Activated B cell treated with CpG ODN at 0.5 μM for 24 hours (primary cell): ENCODE measurements at regions not wholly inside any gene's neighbourhood (a gene's known extent, or its start where the extent isn't known, plus 50 kb on each side); places are given as distances from the start of the nearest gene placed in this dataset.

Experiments used
- ATAC-seq: fragments of 200-7000 bp; cut with Tn5 transposase; one replicate; pipeline ENCODE4 v1.10.0; 2021; ENCODE audit warnings: low read depth, mild to moderate bottlenecking, moderate library complexity
- CTCF ChIA-PET: fragments of 350-600 bp; sonication (Branson Sonifier 250); formaldehyde crosslinking; loops from one replicate; lab custom pipeline; 2021; ENCODE audit warnings: antibody characterized with exemption; lab: Charles Lee
- POLR2A ChIA-PET: fragments of 350-600 bp; sonication (Branson Sonifier 250); formaldehyde crosslinking; loops from one replicate; lab custom pipeline; 2021; ENCODE audit warnings: antibody characterized with exemption; lab: Charles Lee
- DNase-seq: peaks from one replicate; pipeline ENCODE4 v3.0.0; 2022
- H3K27ac Mint-ChIP-seq: one replicate; pipeline ENCODE4 v1.8.0; 2020; ENCODE audit warnings: mixed read lengths
- H3K27me3 Mint-ChIP-seq: one replicate; pipeline ENCODE4 v1.8.0; 2021; ENCODE audit warnings: mixed read lengths
- H3K36me3 Mint-ChIP-seq: one replicate; pipeline ENCODE4 v1.8.0; 2021; ENCODE audit warnings: low read depth, mixed read lengths
- H3K4me1 Mint-ChIP-seq: one replicate; pipeline ENCODE4 v1.8.0; 2021; ENCODE audit warnings: mixed read lengths
- H3K4me3 Mint-ChIP-seq: one replicate; pipeline ENCODE4 v1.8.0; 2020; ENCODE audit warnings: mild to moderate bottlenecking, mixed read lengths
- H3K9me3 Mint-ChIP-seq: one replicate; pipeline ENCODE4 v1.8.0; 2020; ENCODE audit warnings: mixed read lengths
- intact Hi-C: fragments of 100-400 bp; cut with micrococcal nuclease; formaldehyde crosslinking; loops from one replicate; pipeline ENCODE4 v1.15.1; 2024
- TF ChIP-seq, protein P1 (sequence below): fragments of 200-600 bp; IDR thresholded peaks from one replicate; pipeline ENCODE4 v1.8.0; 2022; ENCODE audit warnings: antibody characterized with exemption, mild to moderate bottlenecking

- H3K4me1 Mint-ChIP-seq, result no peaks in the 10 kb centered on the region
- H3K27me3 Mint-ChIP-seq, result no peaks in the 10 kb centered on the region
- TF ChIP-seq, protein P1, sequence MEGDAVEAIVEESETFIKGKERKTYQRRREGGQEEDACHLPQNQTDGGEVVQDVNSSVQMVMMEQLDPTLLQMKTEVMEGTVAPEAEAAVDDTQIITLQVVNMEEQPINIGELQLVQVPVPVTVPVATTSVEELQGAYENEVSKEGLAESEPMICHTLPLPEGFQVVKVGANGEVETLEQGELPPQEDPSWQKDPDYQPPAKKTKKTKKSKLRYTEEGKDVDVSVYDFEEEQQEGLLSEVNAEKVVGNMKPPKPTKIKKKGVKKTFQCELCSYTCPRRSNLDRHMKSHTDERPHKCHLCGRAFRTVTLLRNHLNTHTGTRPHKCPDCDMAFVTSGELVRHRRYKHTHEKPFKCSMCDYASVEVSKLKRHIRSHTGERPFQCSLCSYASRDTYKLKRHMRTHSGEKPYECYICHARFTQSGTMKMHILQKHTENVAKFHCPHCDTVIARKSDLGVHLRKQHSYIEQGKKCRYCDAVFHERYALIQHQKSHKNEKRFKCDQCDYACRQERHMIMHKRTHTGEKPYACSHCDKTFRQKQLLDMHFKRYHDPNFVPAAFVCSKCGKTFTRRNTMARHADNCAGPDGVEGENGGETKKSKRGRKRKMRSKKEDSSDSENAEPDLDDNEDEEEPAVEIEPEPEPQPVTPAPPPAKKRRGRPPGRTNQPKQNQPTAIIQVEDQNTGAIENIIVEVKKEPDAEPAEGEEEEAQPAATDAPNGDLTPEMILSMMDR, result no peak
- peaks cover 2% of the 10 kb centered on the region for H3K9me3 Mint-ChIP-seq
- no peaks in the 10 kb centered on the region for H3K36me3 Mint-ChIP-seq
- CTCF ChIA-PET, result no interaction called here
- intact Hi-C loops, result no loop called here
- no peak overlapping the region for H3K4me3 Mint-ChIP-seq
- no peak for ATAC-seq
- POLR2A ChIA-PET, result no interaction called here
- no peak for DNase-seq
- H3K27ac Mint-ChIP-seq, result no peak overlapping the region
These were observed 393.5 kb upstream of the ARRDC4 start for GRCh38 chr15:97566961-97567360.

GRCh38 chr15:97567411-97567810, 393.1 kb upstream of the ARRDC4 start:
- intact Hi-C loops, result no loop called here
- peaks cover 2% of the 10 kb centered on the region for H3K9me3 Mint-ChIP-seq
- H3K36me3 Mint-ChIP-seq, result no peaks in the 10 kb centered on the region
- TF ChIP-seq, protein P1, result no peak
- no peaks in the 10 kb centered on the region for H3K27me3 Mint-ChIP-seq
- no peak overlapping the region for H3K27ac Mint-ChIP-seq
- DNase-seq (no peak), ATAC-seq (no peak)
- H3K4me3 Mint-ChIP-seq, result no peak overlapping the region
- CTCF ChIA-PET, result no interaction called here
- H3K4me1 Mint-ChIP-seq, result no peaks in the 10 kb centered on the region
- POLR2A ChIA-PET, result no interaction called here

GRCh38 chr15:97576929-97577645, 383.4 kb upstream of the ARRDC4 start:
- intact Hi-C loops, result no loop called here
- Mint-ChIP-seq H3K9me3 (peaks cover 12% of the 10 kb centered on the region), H3K27me3 (no peaks in the 10 kb centered on the region), H3K27ac (no peak overlapping the region), H3K4me1 (no peaks in the 10 kb centered on the region), H3K36me3 (no peaks in the 10 kb centered on the region), H3K4me3 (no peak overlapping the region)
- DNase-seq (no peak), ATAC-seq (no peak)
- TF ChIP-seq, protein P1, result no peak
- CTCF ChIA-PET, result no interaction called here
- POLR2A ChIA-PET, result no interaction called here

GRCh38 chr15:97585408-97585807, 375.1 kb upstream of the ARRDC4 start:
- intact Hi-C loops, result no loop called here
- H3K36me3 Mint-ChIP-seq, result no peaks in the 10 kb centered on the region
- TF ChIP-seq, protein P1, result no peak

DNA sequence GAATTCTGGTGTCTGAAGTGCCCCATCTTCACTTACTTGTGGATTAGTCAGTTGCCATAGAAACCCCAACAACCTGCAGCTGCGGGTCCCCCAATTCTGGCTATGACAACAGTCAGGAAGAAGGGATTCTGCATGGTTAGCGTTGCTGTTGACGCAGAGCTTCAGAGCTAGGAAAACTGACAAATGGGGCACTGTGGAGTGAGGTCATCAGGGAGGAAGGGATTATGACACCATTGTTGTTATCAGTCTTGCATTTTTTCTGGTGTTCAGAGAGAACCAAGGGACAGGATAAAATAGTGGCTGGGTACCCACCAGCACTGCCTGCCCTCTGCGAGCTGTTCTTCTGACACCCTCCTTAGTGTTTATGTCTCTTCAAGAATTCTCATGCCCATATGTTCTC, 367.7 kb upstream of the ARRDC4 start:
- Mint-ChIP-seq H3K27me3 (no peaks in the 10 kb centered on the region), H3K9me3 (peaks cover 3% of the 10 kb centered on the region), H3K27ac (no peak overlapping the region), H3K36me3 (no peaks in the 10 kb centered on the region), H3K4me3 (no peak overlapping the region), H3K4me1 (no peaks in the 10 kb centered on the region)
- TF ChIP-seq, protein P1, result no peak
- POLR2A ChIA-PET, result no interaction called here
- no peak for DNase-seq
- intact Hi-C loops, result no loop called here
- CTCF ChIA-PET, result no interaction called here
- no peak for ATAC-seq

More at GRCh38 chr15:97585408-97585807, 375.1 kb upstream of the ARRDC4 start:
- ATAC-seq (no peak), DNase-seq (no peak)
- H3K27me3 Mint-ChIP-seq, result no peaks in the 10 kb centered on the region
- ChIA-PET CTCF (no interaction called here), POLR2A (no interaction called here)
- no peaks in the 10 kb centered on the region for H3K4me1 Mint-ChIP-seq
- peaks cover 10% of the 10 kb centered on the region for H3K9me3 Mint-ChIP-seq
- no peak overlapping the region for H3K27ac Mint-ChIP-seq
- H3K4me3 Mint-ChIP-seq, result no peak overlapping the region
